HCT116 (cell line): ENCODE measurements at regions not wholly inside any gene's neighbourhood (a gene's known extent, or its start where the extent isn't known, plus 50 kb on each side); places are given as distances from the start of the nearest gene placed in this dataset.

Source experiments
- CBX3 ChIP-seq: IDR thresholded peaks from 2 replicates; pipeline ENCODE4 v1.6.1; 2012; ENCODE audit warnings: low read depth
- ELF1 ChIP-seq: IDR thresholded peaks from 2 replicates; pipeline ENCODE4 v1.6.1; 2012; ENCODE audit warnings: low read depth, borderline replicate concordance

- no peak for TF ChIP-seq ELF1
- TF ChIP-seq CBX3, result no peak
These were observed 60.8 kb upstream of the SMNDC1 start for GRCh38 chr10:110365356-110366143.
